ENCODE measurements at regions not wholly inside any gene's neighbourhood (a gene's known extent, or its start where the extent isn't known, plus 50 kb on each side); places are given as distances from the start of the nearest gene placed in this dataset.

- DNase-seq = no peak
These were observed 140.2 kb upstream of the PPP2R2D start for GRCh38 chr10:131760416-131761166.

- DNase-seq = no peak
These were observed 137.8 kb upstream of the PPP2R2D start for GRCh38 chr10:131762789-131763696.

GRCh38 chr10:131764929-131765328, 135.9 kb upstream of the PPP2R2D start:
- DNase-seq = no peak

- no peak for DNase-seq
These were observed 134.7 kb upstream of the PPP2R2D start for GRCh38 chr10:131766096-131766495.

- no peak for DNase-seq
These were observed 133.1 kb upstream of the PPP2R2D start for GRCh38 chr10:131767716-131768115.

- no peak for DNase-seq
These were observed 131.0 kb upstream of the PPP2R2D start for GRCh38 chr10:131769571-131770410.

- no peak for DNase-seq
These were observed 129.7 kb upstream of the PPP2R2D start for GRCh38 chr10:131770946-131771633.

- no peak for DNase-seq
These were observed 129.0 kb upstream of the PPP2R2D start for GRCh38 chr10:131771634-131772358.

GRCh38 chr10:131772441-131772840, 128.4 kb upstream of the PPP2R2D start:
- no peak for DNase-seq

GRCh38 chr10:131773370-131774343, 127.2 kb upstream of the PPP2R2D start:
- DNase-seq = no peak

- no peak for DNase-seq
These were observed 126.1 kb upstream of the PPP2R2D start for GRCh38 chr10:131774681-131775085.

GRCh38 chr10:131775433-131775832, 125.4 kb upstream of the PPP2R2D start:
- DNase-seq = no peak

- DNase-seq = no peak
These were observed 125.0 kb upstream of the PPP2R2D start for GRCh38 chr10:131775833-131776232.

GRCh38 chr10:131776496-131776895, 124.3 kb upstream of the PPP2R2D start:
- DNase-seq = no peak

GRCh38 chr10:131777162-131777561, 123.6 kb upstream of the PPP2R2D start:
- DNase-seq = no peak

- DNase-seq = no peak
These were observed 122.9 kb upstream of the PPP2R2D start for GRCh38 chr10:131777921-131778320.

GRCh38 chr10:131778385-131778784, 122.4 kb upstream of the PPP2R2D start:
- no peak for DNase-seq

GRCh38 chr10:131778842-131779241, 122.0 kb upstream of the PPP2R2D start:
- DNase-seq = no peak

- no peak for DNase-seq
These were observed 121.0 kb upstream of the PPP2R2D start for GRCh38 chr10:131779661-131780394.

GRCh38 chr10:131781076-131781475, 119.7 kb upstream of the PPP2R2D start:
- no peak for DNase-seq
